Testis (tissue), 2 donors: ENCODE measurements at regions not wholly inside any gene's neighbourhood (a gene's known extent, or its start where the extent isn't known, plus 50 kb on each side); places are given as distances from the start of the nearest gene placed in this dataset.

Experiments
- CTCF ChIP-seq, 3 experiments: fragments of 450-650 bp in 2 of 3; fragments of 200-600 bp in 1 of 3; sonication (generic) in 1 of 3; IDR thresholded peaks; one replicate each; pipeline ENCODE4 v1.5.1; 2016 to 2019; ENCODE audit warnings: antibody characterized with exemption in 3 of 3, mild to moderate bottlenecking in 2 of 3, moderate library complexity in 1 of 3
- POLR2A ChIP-seq: fragments of 450-650 bp; IDR thresholded peaks from one replicate; pipeline ENCODE4 v1.6.1; 2017; ENCODE audit warnings: antibody characterized with exemption, mild to moderate bottlenecking, moderate library complexity

- TF ChIP-seq CTCF (IDR thresholded peaks at IDR 0.05) (no peak), POLR2A (no peak)
These were observed 470.5 kb downstream of the PLK2 start for GRCh38 chr5:57989378-57989777.
